Tibial nerve (tissue), 3 donors: ENCODE measurements at regions not wholly inside any gene's neighbourhood (a gene's known extent, or its start where the extent isn't known, plus 50 kb on each side); places are given as distances from the start of the nearest gene placed in this dataset.
"Not testable (repeated sequence)": the region's sequence is repeated elsewhere in the genome, so short reads cannot be mapped to it uniquely, and the experiment has no call there.

Experiments used
- POLR2A ChIP-seq, 2 donors: fragments of 450-650 bp; IDR thresholded peaks; one replicate each; pipeline ENCODE4 v1.6.1; 2017; ENCODE audit warnings: antibody characterized with exemption in 2 of 2, mild to moderate bottlenecking in 2 of 2, moderate library complexity in 2 of 2
- TF ChIP-seq, protein P1 (sequence below), 5 experiments: fragments of 200-600 bp in 3 of 5; fragments of 450-650 bp in 2 of 5; sonication (generic) in 3 of 5; IDR thresholded peaks; one replicate each; pipeline ENCODE4 v1.5.1; 2016 to 2019; ENCODE audit warnings: antibody characterized with exemption in 5 of 5, mild to moderate bottlenecking in 3 of 5, moderate library complexity in 2 of 5

DNA sequence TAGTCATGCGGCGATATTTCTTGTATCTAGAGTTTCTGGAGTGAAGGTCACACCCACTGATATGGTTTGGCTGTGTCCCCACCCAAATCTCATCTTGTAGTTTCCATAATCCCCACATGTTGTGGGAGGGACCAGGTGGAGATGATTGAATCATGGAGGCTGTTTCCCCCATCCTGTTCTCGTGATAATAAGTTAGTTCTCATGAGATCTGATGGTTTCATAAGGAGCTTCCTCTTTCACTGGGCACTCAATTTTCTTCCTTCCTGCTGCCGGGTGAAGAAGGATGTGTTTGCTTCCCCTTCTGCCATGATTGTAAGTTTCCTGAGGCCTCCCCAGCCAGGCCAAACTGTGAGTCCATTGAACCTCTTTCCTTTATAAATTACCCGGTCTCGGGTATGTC is 190.5 kb upstream of the ZNF618 start:
- TF ChIP-seq, protein P1, sequence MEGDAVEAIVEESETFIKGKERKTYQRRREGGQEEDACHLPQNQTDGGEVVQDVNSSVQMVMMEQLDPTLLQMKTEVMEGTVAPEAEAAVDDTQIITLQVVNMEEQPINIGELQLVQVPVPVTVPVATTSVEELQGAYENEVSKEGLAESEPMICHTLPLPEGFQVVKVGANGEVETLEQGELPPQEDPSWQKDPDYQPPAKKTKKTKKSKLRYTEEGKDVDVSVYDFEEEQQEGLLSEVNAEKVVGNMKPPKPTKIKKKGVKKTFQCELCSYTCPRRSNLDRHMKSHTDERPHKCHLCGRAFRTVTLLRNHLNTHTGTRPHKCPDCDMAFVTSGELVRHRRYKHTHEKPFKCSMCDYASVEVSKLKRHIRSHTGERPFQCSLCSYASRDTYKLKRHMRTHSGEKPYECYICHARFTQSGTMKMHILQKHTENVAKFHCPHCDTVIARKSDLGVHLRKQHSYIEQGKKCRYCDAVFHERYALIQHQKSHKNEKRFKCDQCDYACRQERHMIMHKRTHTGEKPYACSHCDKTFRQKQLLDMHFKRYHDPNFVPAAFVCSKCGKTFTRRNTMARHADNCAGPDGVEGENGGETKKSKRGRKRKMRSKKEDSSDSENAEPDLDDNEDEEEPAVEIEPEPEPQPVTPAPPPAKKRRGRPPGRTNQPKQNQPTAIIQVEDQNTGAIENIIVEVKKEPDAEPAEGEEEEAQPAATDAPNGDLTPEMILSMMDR (IDR thresholded peaks at IDR 0.05) = not testable (repeated sequence)
- not testable (repeated sequence) for TF ChIP-seq POLR2A (IDR thresholded peaks at IDR 0.05)
